K562 (cell line): ENCODE measurements at regions not wholly inside any gene's neighbourhood (a gene's known extent, or its start where the extent isn't known, plus 50 kb on each side); places are given as distances from the start of the nearest gene placed in this dataset.

ENCODE experiments used
- CEBPZ ChIP-seq: fragments of 150-350 bp; IDR thresholded peaks from 2 replicates; pipeline ENCODE4 v1.6.1; 2014; ENCODE audit warnings: low read depth, mild to moderate bottlenecking, low read length, borderline replicate concordance
- FOXO4 ChIP-seq: fragments of 450-650 bp; formaldehyde crosslinking; IDR thresholded peaks from 2 replicates; pipeline ENCODE4 v1.4.0; 2020; ENCODE audit warnings: mild to moderate bottlenecking, moderate library complexity
- IRF9 ChIP-seq: fragments of 450-650 bp; IDR thresholded peaks from 2 replicates; pipeline ENCODE4 v1.6.1; 2016; ENCODE audit warnings: missing biosample characterization, missing genetic modification characterization
- KDM2B ChIP-seq: fragments of 250-450 bp; sonication (Bioruptor Pico); IDR thresholded peaks from 2 replicates; pipeline ENCODE4 v1.8.0; 2021; ENCODE audit warnings: mild to moderate bottlenecking, moderate library complexity
- PHF21A ChIP-seq: fragments of 450-650 bp; IDR thresholded peaks from 2 replicates; pipeline ENCODE4 v1.6.1; 2017; ENCODE audit warnings: low read depth, borderline replicate concordance
- POLR3G ChIP-seq: IDR thresholded peaks from 2 replicates; pipeline ENCODE4 v1.6.1; 2011; ENCODE audit not compliant: insufficient read length, insufficient replicate concordance; ENCODE audit errors: extremely low read depth
- SMARCA4 ChIP-seq: fragments of 450-650 bp; IDR thresholded peaks from 2 replicates; pipeline ENCODE4 v1.6.1; 2016
- TEAD1 ChIP-seq, 2 experiments: fragments of 450-650 bp in 1 of 2; sonication (generic) in 1 of 2; formaldehyde crosslinking; IDR thresholded peaks; 2 replicates each; pipeline versions ENCODE4 v1.4.0 to v1.8.0; 2020 to 2022; ENCODE audit warnings: mild to moderate bottlenecking in 2 of 2, missing genetic modification reagents in 1 of 2
- TRIM24 ChIP-seq, 2 experiments: fragments of 450-650 bp; IDR thresholded peaks; 2 replicates each; pipeline ENCODE4 v1.6.1; 2016
- ZBTB40 ChIP-seq, 2 experiments: fragments of 450-650 bp in 1 of 2; sonication (generic) in 1 of 2; formaldehyde crosslinking in 1 of 2; IDR thresholded peaks; 2 replicates each; pipeline versions ENCODE4 v1.7.1 to v1.9.0; 2016 to 2022; ENCODE audit warnings: inconsistent platforms in 1 of 2, mild to moderate bottlenecking in 1 of 2, missing genetic modification reagents in 1 of 2
- ZC3H11A ChIP-seq: IDR thresholded peaks from 2 replicates; pipeline ENCODE4 v1.6.1; 2012; ENCODE audit warnings: low read depth, low read length, improper control_type of control experiment
- ZNF3 ChIP-seq: fragments of 250-450 bp; sonication (Bioruptor Pico); IDR thresholded peaks from 2 replicates; pipeline ENCODE4 v1.5.0; 2021; ENCODE audit warnings: mild to moderate bottlenecking, moderate library complexity
- ZNF384 ChIP-seq: IDR thresholded peaks from 2 replicates; pipeline ENCODE4 v1.6.1; 2012; ENCODE audit warnings: low read depth, low read length, improper control_type of control experiment

GRCh38 chr7:138358850-138359341, 101.2 kb upstream of the TRIM24 start (continued):
- TF ChIP-seq ZBTB40 (IDR thresholded peaks at IDR 0.05) (no peak), ZBTB40 (CRISPR knock-in tag; IDR thresholded peaks at IDR 0.05) (no peak), TEAD1 (CRISPR knock-in tag; IDR thresholded peaks at IDR 0.05) (no peak), KDM2B (no peak), SMARCA4 (no peak), PHF21A (no peak), ZNF3 (CRISPR knock-in tag) (no peak), FOXO4 (CRISPR knock-in tag) (no peak), POLR3G (no peak), TRIM24 (IDR thresholded peaks at IDR 0.05) (peak; percentile 35 to 60; a peak in 3 of 4 replicates), CEBPZ (no peak), IRF9 (tag) (no peak), ZC3H11A (no peak), ZNF384 (no peak)
